OCI-LY1 (cell line): ENCODE measurements at regions not wholly inside any gene's neighbourhood (a gene's known extent, or its start where the extent isn't known, plus 50 kb on each side); places are given as distances from the start of the nearest gene placed in this dataset.

ENCODE experiments used
- CTCF ChIP-seq: fragments of 200-600 bp; sonication (generic), shearing (Covaris generic); IDR thresholded peaks from 2 replicates; pipeline ENCODE4 v1.5.1; 2017; ENCODE audit warnings: mild to moderate bottlenecking, antibody characterized with exemption, low read length, moderate library complexity, mixed read lengths
- EZH2 ChIP-seq: fragments of 200-600 bp; sonication (generic), shearing (Covaris generic); IDR thresholded peaks from 2 replicates; pipeline ENCODE4 v1.8.0; 2017; ENCODE audit warnings: borderline replicate concordance, mixed run types, mild to moderate bottlenecking, antibody characterized with exemption, low read length, moderate library complexity, mixed read lengths

DNA sequence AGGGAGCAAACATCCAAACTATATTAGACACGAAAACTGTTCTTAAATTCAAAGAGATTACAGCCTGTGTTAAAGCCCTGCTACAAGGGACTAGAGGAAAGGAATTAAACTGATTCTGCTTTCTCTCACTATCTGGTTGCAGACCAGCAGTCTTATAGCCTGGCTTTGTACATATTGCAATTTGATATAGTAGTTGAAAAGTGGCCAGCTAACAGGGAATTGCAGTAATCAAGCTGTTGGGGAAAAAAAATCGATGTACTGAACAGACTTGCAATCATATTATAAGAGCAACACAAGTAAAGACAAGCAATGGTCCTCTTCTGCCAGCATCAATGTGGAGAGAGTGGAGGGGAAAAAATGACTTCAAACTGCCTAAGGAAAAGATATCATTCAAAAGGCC, 364.4 kb upstream of the EPHA5 start:
- TF ChIP-seq CTCF = no peak
- TF ChIP-seq EZH2 = no peak
